T follicular helper cell (primary cell): ENCODE measurements at regions not wholly inside any gene's neighbourhood (a gene's known extent, or its start where the extent isn't known, plus 50 kb on each side); places are given as distances from the start of the nearest gene placed in this dataset.

ENCODE experiments used
- DNase-seq: peaks from one replicate; pipeline ENCODE4 v3.0.0-alpha.2; 2020; ENCODE audit warnings: low read depth

- DNase-seq: no peak
Observed at GRCh38 chr2:238701341-238702206, 146.3 kb upstream of the TWIST2 start.

GRCh38 chr2:238702276-238703052 lies 145.4 kb upstream of the TWIST2 start:
- DNase-seq: no peak

DNA sequence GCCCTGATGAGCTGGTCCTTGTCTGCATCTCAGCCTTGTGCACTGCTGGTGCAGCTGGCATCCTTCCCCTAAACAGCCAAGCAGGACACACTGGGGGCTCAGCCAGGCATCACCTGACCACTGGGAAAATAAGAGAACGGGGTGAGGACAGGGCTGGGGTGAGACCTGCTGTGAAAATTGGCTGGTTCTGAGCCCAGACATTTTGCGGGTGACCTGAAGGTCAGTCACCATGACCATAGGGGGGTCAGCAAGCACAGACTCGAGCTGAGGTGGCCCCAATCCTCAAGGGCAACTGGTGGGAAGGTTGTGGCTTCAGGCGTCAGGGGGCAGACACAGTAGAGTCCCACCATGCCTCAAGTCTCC lies 144.9 kb upstream of the TWIST2 start:
- no peak for DNase-seq

- DNase-seq: no peak
Observed at GRCh38 chr2:238703436-238703835, 144.4 kb upstream of the TWIST2 start.

GRCh38 chr2:238704471-238705225 lies 143.2 kb upstream of the TWIST2 start:
- no peak for DNase-seq

GRCh38 chr2:238706163-238706562 lies 141.7 kb upstream of the TWIST2 start:
- DNase-seq: no peak

GRCh38 chr2:238706673-238707072 lies 141.2 kb upstream of the TWIST2 start:
- no peak for DNase-seq

DNA sequence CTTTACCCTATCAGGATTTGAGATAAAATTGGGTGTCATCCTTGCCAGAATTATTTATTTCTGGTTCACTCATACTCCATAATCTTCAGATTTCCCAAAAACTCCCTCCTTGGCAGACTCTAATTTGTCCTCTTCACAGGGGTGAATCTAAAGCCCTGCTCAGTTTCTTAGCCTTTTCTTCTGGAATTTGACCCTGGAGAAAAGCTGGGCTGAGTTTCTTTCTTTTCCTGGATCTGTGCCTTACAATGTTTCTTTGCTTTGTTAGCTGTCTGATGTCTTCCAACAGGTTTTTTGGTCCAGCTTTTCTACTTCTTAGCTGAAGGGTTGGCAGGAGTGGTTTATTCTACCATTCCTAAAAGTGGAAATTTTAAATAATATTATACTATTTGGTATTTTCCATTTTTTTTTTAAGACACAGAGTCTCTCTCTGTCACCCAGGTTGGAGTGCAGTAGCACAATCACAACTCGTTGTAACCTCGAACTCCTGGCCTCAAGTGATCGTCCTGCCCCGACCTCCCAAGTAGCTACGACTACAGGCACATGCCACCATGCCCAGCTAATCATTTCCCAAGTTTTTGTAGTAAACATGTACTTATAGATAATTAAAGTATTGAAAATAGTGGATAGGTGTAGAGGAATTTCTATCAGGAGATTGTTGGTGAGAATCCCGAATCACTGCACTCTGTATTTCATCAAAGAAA lies 138.4 kb upstream of the TWIST2 start:
- DNase-seq: no peak

DNA sequence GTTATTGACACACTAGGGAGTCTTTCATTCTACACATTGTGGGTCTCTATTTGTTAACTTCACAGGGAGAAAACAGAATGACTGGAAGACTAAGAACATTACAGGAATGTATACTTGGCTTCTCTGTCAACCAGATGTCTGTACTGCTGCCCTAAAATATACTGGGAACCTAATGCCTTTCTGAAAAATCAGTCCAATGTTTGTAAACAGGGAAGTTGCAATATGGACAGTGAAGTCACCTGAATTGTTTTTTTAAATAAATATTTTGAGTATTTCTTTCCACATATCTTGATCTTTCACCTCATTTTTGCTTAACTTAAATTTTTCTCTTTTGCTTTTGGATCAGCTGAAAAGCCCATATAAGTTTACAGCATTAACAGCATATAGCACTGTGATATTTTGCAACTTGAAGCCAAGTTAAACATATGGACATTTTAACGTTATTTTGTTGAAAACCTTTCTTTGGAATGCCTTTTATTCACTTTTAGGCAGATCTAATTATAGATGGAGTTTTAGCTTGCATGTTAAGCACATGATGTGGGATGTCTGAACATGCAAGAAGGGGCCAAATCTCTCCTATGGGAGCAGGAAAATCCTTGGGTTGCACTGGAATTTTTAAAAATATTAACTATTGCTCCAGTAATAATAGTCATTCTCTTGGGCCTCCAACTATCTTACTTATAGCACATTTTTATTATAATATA lies 137.7 kb upstream of the TWIST2 start:
- DNase-seq: no peak

GRCh38 chr2:238710787-238711186 lies 137.1 kb upstream of the TWIST2 start:
- no peak for DNase-seq

DNA sequence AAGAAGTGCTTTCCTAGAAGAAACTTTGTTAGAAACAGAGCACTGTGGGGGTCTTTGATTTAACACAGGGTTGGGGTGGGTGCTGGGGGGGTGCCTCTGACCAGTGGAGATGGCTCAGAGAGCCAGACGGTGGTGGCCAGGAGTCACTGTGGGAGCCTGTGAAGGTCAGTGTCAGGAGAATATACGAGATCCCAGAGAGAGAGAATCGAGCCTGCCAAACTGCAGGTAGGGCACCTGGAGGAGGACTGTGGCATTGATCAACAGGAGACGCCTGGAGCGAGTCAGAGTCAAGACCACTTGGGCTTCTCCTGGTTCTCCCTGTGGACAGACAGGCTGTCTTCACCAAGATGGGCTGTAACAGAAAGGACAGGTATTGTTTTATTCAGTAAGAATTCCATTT lies 136.5 kb upstream of the TWIST2 start:
- DNase-seq: no peak

- no peak for DNase-seq
Observed at GRCh38 chr2:238712011-238712410, 135.9 kb upstream of the TWIST2 start.

- DNase-seq: no peak
Observed at GRCh38 chr2:238713198-238713826, 134.6 kb upstream of the TWIST2 start.

DNA sequence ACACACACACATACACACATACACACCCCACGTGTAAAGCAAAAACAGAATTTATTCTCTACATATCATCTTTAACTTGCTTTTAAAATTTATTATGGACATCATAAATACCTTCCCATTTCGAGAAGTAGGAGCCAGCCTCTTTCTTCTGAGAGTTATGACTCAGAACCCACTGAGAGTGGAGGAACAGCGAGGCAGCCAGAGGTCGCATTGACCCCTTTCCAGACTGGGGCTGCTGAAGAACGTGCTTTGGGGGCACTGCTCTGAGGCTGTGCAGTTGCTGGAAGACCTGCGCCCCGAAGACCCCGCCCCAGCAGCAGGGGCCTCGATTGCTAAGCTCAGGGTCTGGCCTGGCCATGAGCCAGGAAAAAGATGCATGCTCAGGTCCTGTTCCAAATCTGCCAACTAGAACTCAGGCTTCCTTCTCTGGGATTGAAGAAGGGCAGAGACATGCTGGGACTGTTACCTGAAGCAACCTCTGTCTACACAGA lies 133.8 kb upstream of the TWIST2 start:
- no peak for DNase-seq

DNA sequence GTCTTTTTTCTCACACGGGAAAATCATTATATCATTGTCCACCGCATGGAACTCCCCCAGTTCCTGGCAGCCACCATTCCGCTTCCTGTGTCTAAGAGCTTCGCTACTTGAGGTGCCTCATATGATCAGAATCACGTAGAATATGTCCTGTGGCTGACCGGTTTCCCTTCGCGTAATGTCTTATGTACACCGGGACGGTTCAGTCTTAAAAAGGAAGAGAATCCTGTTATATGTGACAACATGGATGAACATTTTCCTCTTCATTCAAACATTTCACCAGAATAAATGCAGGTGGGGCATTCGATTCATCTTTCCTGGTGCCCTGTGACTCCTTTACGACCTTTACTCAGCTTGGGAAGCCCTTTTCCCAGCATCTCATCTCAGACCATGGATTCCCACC lies 131.7 kb upstream of the TWIST2 start:
- no peak for DNase-seq

DNA sequence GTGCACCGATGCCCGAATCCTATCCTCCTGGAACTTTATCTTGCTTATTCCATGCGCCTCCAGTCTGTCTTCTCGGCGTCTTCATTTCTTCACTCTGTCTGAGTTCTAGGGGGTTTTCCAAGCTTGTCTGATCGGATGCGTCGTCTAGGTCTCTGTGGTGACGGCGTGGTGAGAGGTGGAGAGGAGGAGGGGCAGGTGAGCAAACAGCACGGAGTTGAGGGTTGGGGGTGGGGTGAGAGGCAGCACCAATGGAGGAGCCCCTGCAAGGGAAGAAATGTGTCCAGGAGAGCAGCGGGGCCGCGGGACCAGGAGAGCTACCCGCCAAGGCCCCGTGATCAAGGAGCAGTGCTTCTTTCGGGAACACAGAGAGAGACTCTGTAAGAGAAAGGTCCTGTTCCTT lies 131.3 kb upstream of the TWIST2 start:
- DNase-seq: no peak

GRCh38 chr2:238717084-238717483 lies 130.8 kb upstream of the TWIST2 start:
- no peak for DNase-seq

DNA sequence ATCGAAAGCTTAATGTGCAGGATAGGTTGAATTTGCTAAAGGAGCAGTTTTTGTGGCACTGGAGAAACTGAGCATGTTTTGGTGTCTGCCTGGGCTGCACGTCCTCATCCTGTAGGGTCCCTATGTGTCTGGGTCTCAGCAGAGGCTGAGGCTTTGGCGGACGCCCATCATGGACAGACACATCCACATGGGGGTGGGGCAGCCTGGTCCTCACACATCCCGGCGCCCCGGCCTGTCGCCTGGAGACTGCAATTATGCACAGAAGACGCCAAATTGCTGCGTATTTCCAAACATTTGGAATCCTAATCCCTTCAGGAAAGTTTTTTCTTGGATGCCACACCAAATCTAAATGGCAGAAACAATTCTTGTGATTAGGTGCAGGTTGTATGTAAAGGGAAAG lies 128.2 kb upstream of the TWIST2 start:
- no peak for DNase-seq

DNA sequence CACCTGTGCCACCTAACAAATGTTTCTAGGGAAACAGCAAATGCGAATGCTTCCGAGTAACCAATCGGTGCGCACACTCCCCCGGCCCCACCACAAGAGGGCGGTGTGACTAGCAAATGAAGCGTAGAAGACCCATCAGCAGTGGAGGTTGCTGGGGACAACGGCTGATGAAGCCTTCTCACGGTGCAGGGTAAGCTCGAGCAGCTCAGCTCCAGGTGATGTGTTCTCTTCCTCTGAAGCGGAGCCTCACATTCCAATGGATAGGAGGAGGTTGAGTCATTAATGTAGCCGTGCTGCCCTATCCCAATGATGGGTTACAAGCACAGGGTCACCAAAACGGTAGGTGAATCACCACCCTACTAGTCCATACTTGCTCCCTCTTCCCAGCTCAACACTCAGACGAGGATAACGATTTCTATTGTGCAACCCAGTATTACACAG lies 127.6 kb upstream of the TWIST2 start:
- DNase-seq: peak; percentile 6

DNA sequence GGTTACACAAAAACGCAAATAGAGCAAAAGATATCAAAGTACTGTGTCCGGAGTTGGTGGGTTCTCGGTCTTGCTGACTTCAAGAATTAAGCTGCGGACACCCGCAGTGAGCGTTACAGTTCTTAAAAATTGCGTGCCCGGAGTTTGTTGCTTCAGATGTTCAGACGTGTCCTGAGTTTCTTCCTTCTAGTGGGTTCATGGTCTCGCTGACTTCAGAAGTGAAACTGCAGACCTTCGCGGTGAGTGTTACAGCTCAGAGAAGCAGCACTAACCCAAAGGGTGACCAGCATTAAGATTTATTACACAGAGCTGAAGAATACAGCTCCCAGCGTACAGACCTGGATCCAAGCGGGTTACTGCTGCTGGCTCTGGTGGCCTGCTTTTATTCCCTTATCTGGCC lies 125.7 kb upstream of the TWIST2 start:
- no peak for DNase-seq

DNA sequence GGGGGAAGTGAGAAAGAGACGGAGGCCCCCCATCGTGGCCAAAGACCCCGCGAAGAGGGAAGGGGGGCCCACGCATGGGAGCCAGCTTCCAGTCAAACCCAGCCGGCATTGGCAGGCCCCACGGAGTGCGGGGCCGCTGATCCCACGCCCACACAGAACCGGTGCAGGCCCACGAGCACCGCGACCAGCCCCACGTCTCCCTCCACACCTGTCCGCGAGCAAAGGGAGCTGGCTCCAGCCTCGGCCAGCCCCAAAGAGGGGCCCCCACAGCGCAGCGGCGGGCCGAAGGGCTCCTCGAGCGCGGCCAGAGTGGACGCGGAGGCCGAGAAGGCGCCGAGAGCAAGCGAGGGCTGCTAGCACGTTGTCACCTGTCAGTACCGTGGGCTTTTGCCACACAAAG lies 125.0 kb upstream of the TWIST2 start:
- no peak for DNase-seq
